MM.1S (cell line): ENCODE measurements at regions not wholly inside any gene's neighbourhood (a gene's known extent, or its start where the extent isn't known, plus 50 kb on each side); places are given as distances from the start of the nearest gene placed in this dataset.

Experiments used
- DNase-seq: peaks from one replicate; pipeline ENCODE4 v3.0.0-alpha.2; 2015
- H2AFZ ChIP-seq: fragments of 300-600 bp; sonication (generic); 2 replicates; pipeline ENCODE4 v1.6.0; 2016; ENCODE audit warnings: antibody characterized with exemption, low read length
- H3F3A ChIP-seq: fragments of 300-600 bp; sonication (generic); 2 replicates; pipeline ENCODE4 v1.6.1; 2016; ENCODE audit warnings: mild to moderate bottlenecking, antibody characterized with exemption, low read length, moderate library complexity, mixed read lengths; ENCODE audit not compliant: insufficient read depth
- H3K27ac ChIP-seq: fragments of 300-600 bp; sonication (generic); 2 replicates; pipeline ENCODE4 v1.5.1; 2016; ENCODE audit warnings: mild to moderate bottlenecking, low read length
- H3K27me3 ChIP-seq: fragments of 300-600 bp; sonication (generic); replicated peaks from 2 replicates; pipeline ENCODE4 v1.6.0; 2016; ENCODE audit warnings: low read length; ENCODE audit not compliant: insufficient read depth
- H3K36me3 ChIP-seq: fragments of 300-600 bp; sonication (generic); replicated peaks from 2 replicates; pipeline ENCODE4 v1.6.1; 2016; ENCODE audit warnings: mild to moderate bottlenecking, low read length, mixed read lengths; ENCODE audit not compliant: insufficient read depth
- H3K4me1 ChIP-seq: fragments of 300-600 bp; sonication (generic); 2 replicates; pipeline ENCODE4 v1.6.1; 2016; ENCODE audit warnings: low read length, mixed read lengths
- H3K4me2 ChIP-seq: fragments of 300-600 bp; sonication (generic); 2 replicates; pipeline ENCODE4 v1.6.0; 2016; ENCODE audit warnings: low read depth, low read length
- H3K4me3 ChIP-seq: fragments of 300-600 bp; sonication (generic); 2 replicates; pipeline ENCODE4 v1.5.1; 2016; ENCODE audit warnings: low read length, mixed read lengths
- H3K79me2 ChIP-seq: fragments of 300-600 bp; sonication (generic); 2 replicates; pipeline ENCODE4 v1.6.1; 2016; ENCODE audit warnings: mixed run types, low read length, mixed read lengths
- H3K9ac ChIP-seq: fragments of 300-600 bp; sonication (generic); 2 replicates; pipeline ENCODE4 v1.6.1; 2016; ENCODE audit warnings: low read length, mixed read lengths
- H3K9me2 ChIP-seq: fragments of 300-600 bp; sonication (generic); replicated peaks from 2 replicates; pipeline ENCODE4 v1.6.1; 2016; ENCODE audit warnings: mild to moderate bottlenecking, low read length, mixed read lengths; ENCODE audit not compliant: insufficient read depth
- H3K9me3 ChIP-seq: fragments of 300-600 bp; sonication (generic); replicated peaks from 2 replicates; pipeline ENCODE4 v1.6.1; 2016; ENCODE audit warnings: mild to moderate bottlenecking, low read length, mixed read lengths; ENCODE audit not compliant: insufficient read depth
- H4K20me1 ChIP-seq: fragments of 300-600 bp; sonication (generic); 2 replicates; pipeline ENCODE4 v1.6.1; 2016; ENCODE audit warnings: mild to moderate bottlenecking, low read length, moderate library complexity, mixed read lengths; ENCODE audit not compliant: insufficient read depth
- CTCF ChIP-seq: fragments of 300-600 bp; sonication (generic); IDR thresholded peaks from 2 replicates; pipeline ENCODE4 v1.5.1; 2016; ENCODE audit warnings: antibody characterized with exemption, low read length, mixed read lengths
- EZH2 ChIP-seq: fragments of 300-600 bp; sonication (generic); optimal IDR thresholded peaks from 2 replicates; pipeline ENCODE3; 2017; ENCODE audit warnings: low read depth, mild to moderate bottlenecking, antibody characterized with exemption, low read length, mixed read lengths
- EZH2phosphoT487 ChIP-seq: fragments of 300-600 bp; sonication (generic); IDR thresholded peaks from 2 replicates; pipeline ENCODE4 v1.6.1; 2018; ENCODE audit warnings: antibody characterized with exemption, low read length

GRCh38 chr21:22703521-22703920 is 1705.3 kb downstream of the NCAM2 start:
- no peaks in the 10 kb centered on the region for H4K20me1 ChIP-seq
- TF ChIP-seq EZH2: no peak
- H3K79me2 ChIP-seq: no peaks in the 10 kb centered on the region
- H3K9ac ChIP-seq: no peak overlapping the region
- no peaks in the 10 kb centered on the region for H3K36me3 ChIP-seq
- H3K9me3 ChIP-seq: no peaks in the 10 kb centered on the region
- no peak overlapping the region for H3K27ac ChIP-seq
- no peaks in the 10 kb centered on the region for H3K4me1 ChIP-seq
- H3K9me2 ChIP-seq: no peaks in the 10 kb centered on the region
- H2AFZ ChIP-seq: no peak overlapping the region
- H3K27me3 ChIP-seq: no peaks in the 10 kb centered on the region
- DNase-seq: no peak
- no peak overlapping the region for H3K4me3 ChIP-seq
- no peaks in the 10 kb centered on the region for H3F3A ChIP-seq
- no peak overlapping the region for H3K4me2 ChIP-seq

GRCh38 chr21:22710721-22711120 is 1712.5 kb downstream of the NCAM2 start:
- no peak overlapping the region for H3K4me2 ChIP-seq
- H3K4me3 ChIP-seq: no peak overlapping the region
- H4K20me1 ChIP-seq: no peaks in the 10 kb centered on the region
- H3K27ac ChIP-seq: no peak overlapping the region
- no peaks in the 10 kb centered on the region for H3K9me3 ChIP-seq
- H3K9ac ChIP-seq: no peak overlapping the region
- no peak for DNase-seq
- TF ChIP-seq EZH2 (no peak), EZH2phosphoT487 (no peak), CTCF (no peak)
- H2AFZ ChIP-seq: no peak overlapping the region
- H3F3A ChIP-seq: no peaks in the 10 kb centered on the region
- H3K9me2 ChIP-seq: no peaks in the 10 kb centered on the region
- H3K27me3 ChIP-seq: no peaks in the 10 kb centered on the region
- H3K4me1 ChIP-seq: no peaks in the 10 kb centered on the region
- H3K36me3 ChIP-seq: no peaks in the 10 kb centered on the region
- H3K79me2 ChIP-seq: no peaks in the 10 kb centered on the region

GRCh38 chr21:22711636-22712035 is 1713.4 kb downstream of the NCAM2 start:
- H3K9me3 ChIP-seq: no peaks in the 10 kb centered on the region
- H2AFZ ChIP-seq: no peak overlapping the region
- H3F3A ChIP-seq: no peaks in the 10 kb centered on the region
- DNase-seq: no peak
- H4K20me1 ChIP-seq: no peaks in the 10 kb centered on the region
- no peaks in the 10 kb centered on the region for H3K4me1 ChIP-seq
- H3K4me2 ChIP-seq: no peak overlapping the region
- no peak overlapping the region for H3K9ac ChIP-seq
- H3K9me2 ChIP-seq: no peaks in the 10 kb centered on the region
- no peak overlapping the region for H3K4me3 ChIP-seq
- TF ChIP-seq CTCF (no peak), EZH2phosphoT487 (no peak), EZH2 (no peak)
- no peaks in the 10 kb centered on the region for H3K79me2 ChIP-seq
- H3K36me3 ChIP-seq: no peaks in the 10 kb centered on the region
- no peak overlapping the region for H3K27ac ChIP-seq
- H3K27me3 ChIP-seq: no peaks in the 10 kb centered on the region

GRCh38 chr21:22725436-22725835 is 1727.2 kb downstream of the NCAM2 start:
- Histone ChIP-seq H3K36me3 (no peaks in the 10 kb centered on the region), H3K9ac (no peak overlapping the region), H3K4me2 (no peak overlapping the region), H3K9me3 (no peaks in the 10 kb centered on the region), H3F3A (no peaks in the 10 kb centered on the region), H3K27ac (no peak overlapping the region), H3K9me2 (no peaks in the 10 kb centered on the region), H3K79me2 (no peaks in the 10 kb centered on the region), H3K4me1 (no peaks in the 10 kb centered on the region), H3K27me3 (no peaks in the 10 kb centered on the region), H4K20me1 (no peaks in the 10 kb centered on the region), H2AFZ (no peak overlapping the region), H3K4me3 (no peak overlapping the region)
- no peak for TF ChIP-seq EZH2phosphoT487
- TF ChIP-seq CTCF: no peak
- no peak for TF ChIP-seq EZH2
- no peak for DNase-seq
